Fibroblast of lung (primary cell): ENCODE measurements at regions not wholly inside any gene's neighbourhood (a gene's known extent, or its start where the extent isn't known, plus 50 kb on each side); places are given as distances from the start of the nearest gene placed in this dataset.

ENCODE experiments used
- DNase-seq, 2 donors: peaks; one replicate each; pipeline versions ENCODE4 v3.0.0 to v3.0.0-alpha.2; 2010; ENCODE audit warnings: low read depth in 2 of 2
- H2AFZ ChIP-seq: 2 replicates; pipeline ENCODE4 v1.5.1; 2012; ENCODE audit warnings: low read length, control low read depth, inconsistent platforms
- H3K27ac ChIP-seq: 2 replicates; pipeline ENCODE4 v1.5.1; 2011; ENCODE audit warnings: low read length, control low read depth; ENCODE audit not compliant: insufficient read depth
- H3K27me3 ChIP-seq: 2 replicates; pipeline ENCODE4 v1.5.1; 2011; ENCODE audit warnings: mild to moderate bottlenecking, low read length; ENCODE audit not compliant: control insufficient read depth, insufficient read depth
- H3K36me3 ChIP-seq: 2 replicates; pipeline ENCODE4 v1.5.1; 2011; ENCODE audit warnings: low read length; ENCODE audit not compliant: control insufficient read depth, insufficient read depth
- H3K4me1 ChIP-seq: 2 replicates; pipeline ENCODE4 v1.5.1; 2011; ENCODE audit warnings: low read length; ENCODE audit not compliant: control insufficient read depth, insufficient read depth; ENCODE audit errors: extremely low read depth
- H3K4me2 ChIP-seq: 2 replicates; pipeline ENCODE4 v1.5.1; 2011; ENCODE audit warnings: low read length, control low read depth; ENCODE audit not compliant: insufficient read depth; ENCODE audit errors: extremely low read depth
- H3K4me3 ChIP-seq, 4 experiments: fragments of 200-600 bp in 1 of 4; sonication (generic) in 1 of 4; replicated peaks in 1 of 4; 2 replicates each; pipeline ENCODE4 v1.5.1; 2011 to 2016; ENCODE audit warnings: low read length in 4 of 4, low read depth in 3 of 4, mild to moderate bottlenecking in 3 of 4, control low read depth in 2 of 4, inconsistent platforms in 1 of 4, mixed read lengths in 1 of 4; ENCODE audit not compliant: insufficient read depth in 1 of 4; ENCODE audit errors: control extremely low read depth in 1 of 4
- H3K79me2 ChIP-seq: 2 replicates; pipeline ENCODE4 v1.5.1; 2012; ENCODE audit warnings: mild to moderate bottlenecking, low read length, inconsistent platforms; ENCODE audit not compliant: control insufficient read depth, insufficient read depth
- H3K9ac ChIP-seq: 2 replicates; pipeline ENCODE4 v1.5.1; 2011; ENCODE audit warnings: mild to moderate bottlenecking, low read length, control low read depth; ENCODE audit not compliant: insufficient read depth
- H3K9me3 ChIP-seq: 2 replicates; pipeline ENCODE4 v1.5.1; 2012; ENCODE audit warnings: low read depth, low read length; ENCODE audit not compliant: control insufficient read depth, insufficient read depth
- H4K20me1 ChIP-seq: 2 replicates; pipeline ENCODE4 v1.5.1; 2011; ENCODE audit warnings: low read length; ENCODE audit not compliant: control insufficient read depth, insufficient read depth; ENCODE audit errors: extremely low read depth
- EZH2 ChIP-seq: IDR thresholded peaks from 2 replicates; pipeline ENCODE4 v1.5.1; 2012; ENCODE audit warnings: low read length, control low read depth, mild to moderate bottlenecking; ENCODE audit errors: missing control alignments
- TF ChIP-seq, protein P1 (sequence below), 2 donors: IDR thresholded peaks in 1 of 2; conservative IDR thresholded peaks in 1 of 2; 1 replicate in 1 of 2; 2 replicates in 1 of 2; pipeline ENCODE4 v1.5.1; 2011 to 2012; ENCODE audit warnings: low read length in 2 of 2, control low read depth in 1 of 2, inconsistent platforms in 1 of 2, low read depth in 1 of 2, mild to moderate bottlenecking in 1 of 2

DNA sequence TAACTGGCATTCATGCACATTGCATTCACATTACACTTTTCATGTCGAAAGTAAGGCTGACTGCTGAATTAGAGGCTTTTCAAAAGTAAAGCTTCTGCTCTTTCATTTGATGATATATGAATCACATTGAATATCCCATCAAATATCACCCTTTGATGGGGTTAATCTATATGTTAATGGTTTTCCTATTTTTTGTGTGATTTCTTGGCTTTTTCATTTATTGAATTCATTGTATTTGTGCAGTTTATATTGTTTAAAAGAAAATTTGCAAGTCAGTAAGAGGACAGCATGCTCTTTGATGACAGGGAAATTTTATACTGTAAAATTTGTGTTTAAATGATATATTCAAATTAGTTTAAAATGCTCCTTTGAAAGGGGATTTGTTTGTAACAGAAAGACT lies 344.1 kb downstream of the PCDH10 start:
- Histone ChIP-seq H3K9ac (no peak overlapping the region), H3K4me2 (no peak overlapping the region), H3K79me2 (no peaks in the 10 kb centered on the region), H3K27me3 (no peaks in the 10 kb centered on the region), H2AFZ (no peak overlapping the region), H3K36me3 (no peaks in the 10 kb centered on the region), H3K4me3 (no peak overlapping the region), H4K20me1 (no peaks in the 10 kb centered on the region), H3K4me1 (no peaks in the 10 kb centered on the region), H3K9me3 (no peaks in the 10 kb centered on the region), H3K27ac (no peak overlapping the region)
- TF ChIP-seq, protein P1, sequence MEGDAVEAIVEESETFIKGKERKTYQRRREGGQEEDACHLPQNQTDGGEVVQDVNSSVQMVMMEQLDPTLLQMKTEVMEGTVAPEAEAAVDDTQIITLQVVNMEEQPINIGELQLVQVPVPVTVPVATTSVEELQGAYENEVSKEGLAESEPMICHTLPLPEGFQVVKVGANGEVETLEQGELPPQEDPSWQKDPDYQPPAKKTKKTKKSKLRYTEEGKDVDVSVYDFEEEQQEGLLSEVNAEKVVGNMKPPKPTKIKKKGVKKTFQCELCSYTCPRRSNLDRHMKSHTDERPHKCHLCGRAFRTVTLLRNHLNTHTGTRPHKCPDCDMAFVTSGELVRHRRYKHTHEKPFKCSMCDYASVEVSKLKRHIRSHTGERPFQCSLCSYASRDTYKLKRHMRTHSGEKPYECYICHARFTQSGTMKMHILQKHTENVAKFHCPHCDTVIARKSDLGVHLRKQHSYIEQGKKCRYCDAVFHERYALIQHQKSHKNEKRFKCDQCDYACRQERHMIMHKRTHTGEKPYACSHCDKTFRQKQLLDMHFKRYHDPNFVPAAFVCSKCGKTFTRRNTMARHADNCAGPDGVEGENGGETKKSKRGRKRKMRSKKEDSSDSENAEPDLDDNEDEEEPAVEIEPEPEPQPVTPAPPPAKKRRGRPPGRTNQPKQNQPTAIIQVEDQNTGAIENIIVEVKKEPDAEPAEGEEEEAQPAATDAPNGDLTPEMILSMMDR (conservative IDR thresholded peaks at IDR 0.05 in 1 of 2, IDR thresholded peaks at IDR 0.05 in 1 of 2; ENCODE audit: low read depth in 1 of 2, low read length in 2 of 2): no peak
- TF ChIP-seq EZH2: no peak
- DNase-seq: no peak

DNA sequence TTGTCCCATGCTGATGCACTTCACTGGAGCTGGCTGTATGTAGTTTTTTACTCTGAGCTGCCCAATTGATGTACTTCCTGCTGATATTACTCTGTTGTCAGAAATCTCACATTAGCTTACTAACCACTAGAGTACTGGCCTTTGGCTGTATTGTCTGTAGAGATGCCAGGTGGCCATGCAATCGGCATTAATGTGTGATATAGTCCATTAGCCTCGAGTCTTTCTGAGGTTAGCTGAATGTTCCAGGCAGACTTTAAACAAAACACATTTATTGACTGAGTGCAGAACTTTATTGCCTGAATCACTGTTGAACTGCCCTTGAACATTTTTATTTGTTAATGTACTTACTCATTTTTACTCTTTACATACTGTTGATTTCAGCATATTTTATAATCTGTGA lies 335.2 kb downstream of the PCDH10 start:
- Histone ChIP-seq H3K4me2 (no peak overlapping the region), H3K27me3 (no peaks in the 10 kb centered on the region), H3K36me3 (no peaks in the 10 kb centered on the region), H3K27ac (no peak overlapping the region), H3K9ac (no peak overlapping the region), H3K4me1 (no peaks in the 10 kb centered on the region), H3K79me2 (no peaks in the 10 kb centered on the region), H2AFZ (no peak overlapping the region), H3K9me3 (no peaks in the 10 kb centered on the region), H4K20me1 (no peaks in the 10 kb centered on the region), H3K4me3 (no peak overlapping the region)
- no peak for TF ChIP-seq EZH2
- TF ChIP-seq, protein P1 (conservative IDR thresholded peaks at IDR 0.05 in 1 of 2, IDR thresholded peaks at IDR 0.05 in 1 of 2; ENCODE audit: low read depth in 1 of 2, low read length in 2 of 2): no peak
- DNase-seq: peak in 1 of 2 donors; percentile 50

DNA sequence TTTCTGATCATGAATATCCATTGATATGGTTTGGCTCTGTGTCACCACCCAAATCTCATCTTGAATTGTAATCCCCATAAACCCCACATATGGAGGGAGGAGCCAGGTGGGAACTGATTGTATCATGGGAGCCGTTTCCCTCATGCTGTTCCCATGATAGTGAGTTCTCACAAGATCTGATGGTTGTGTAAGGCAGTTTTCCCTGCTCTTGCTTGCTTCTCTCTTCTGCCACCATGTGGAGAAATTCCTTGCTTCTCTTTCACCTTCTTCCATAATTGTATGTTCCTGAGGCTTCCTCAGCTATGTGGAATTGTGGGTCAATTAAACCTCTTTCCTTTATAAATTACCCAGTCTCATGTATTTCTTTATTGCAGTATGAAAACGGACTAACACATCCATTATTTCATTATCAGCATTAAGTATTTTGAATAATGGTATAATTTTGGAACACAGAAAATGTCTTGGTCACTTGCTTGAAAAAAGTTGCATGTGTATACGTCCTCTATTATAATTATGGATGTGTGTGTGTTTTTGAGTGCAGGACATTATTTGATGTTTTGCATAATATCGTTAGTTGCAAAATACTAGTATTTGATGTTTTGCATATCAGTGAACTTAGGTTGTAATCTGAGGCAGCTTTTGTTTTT lies 334.6 kb downstream of the PCDH10 start:
- peak; percentile 58 to 60 for DNase-seq
- Histone ChIP-seq H3K79me2 (no peaks in the 10 kb centered on the region), H2AFZ (no peak overlapping the region), H3K9ac (no peak overlapping the region), H3K27ac (no peak overlapping the region), H3K9me3 (no peaks in the 10 kb centered on the region), H3K36me3 (no peaks in the 10 kb centered on the region), H3K4me3 (no peak overlapping the region), H3K4me1 (no peaks in the 10 kb centered on the region), H4K20me1 (no peaks in the 10 kb centered on the region), H3K27me3 (no peaks in the 10 kb centered on the region), H3K4me2 (no peak overlapping the region)
- TF ChIP-seq EZH2: no peak
- TF ChIP-seq, protein P1 (conservative IDR thresholded peaks at IDR 0.05 in 1 of 2, IDR thresholded peaks at IDR 0.05 in 1 of 2; ENCODE audit: low read depth in 1 of 2, low read length in 2 of 2): peak in 1 of 2 donors; percentile 52
